Mesothelial cell of epicardium (in vitro differentiated cells): ENCODE measurements at regions not wholly inside any gene's neighbourhood (a gene's known extent, or its start where the extent isn't known, plus 50 kb on each side); places are given as distances from the start of the nearest gene placed in this dataset.

ENCODE experiments used
- DNase-seq, 2 experiments: peaks; one replicate each; pipeline ENCODE4 v3.0.0; 2021; ENCODE audit warnings: low spot score in 2 of 2; ENCODE audit not compliant: unreplicated experiment in 2 of 2
- H3K27ac Mint-ChIP-seq: 2 replicates; pipeline ENCODE4 v1.8.0; 2021; ENCODE audit warnings: mixed read lengths
- H3K27me3 Mint-ChIP-seq: 2 replicates; pipeline ENCODE4 v1.8.0; 2021; ENCODE audit warnings: low read depth, mixed read lengths
- H3K36me3 Mint-ChIP-seq: 2 replicates; pipeline ENCODE4 v1.8.0; 2021; ENCODE audit warnings: mixed read lengths
- H3K4me1 Mint-ChIP-seq: 2 replicates; pipeline ENCODE4 v1.8.0; 2021; ENCODE audit warnings: mixed read lengths
- H3K4me3 Mint-ChIP-seq: 2 replicates; pipeline ENCODE4 v1.8.0; 2021; ENCODE audit warnings: mild to moderate bottlenecking, moderate library complexity, mixed read lengths
- H3K9me3 Mint-ChIP-seq: 2 replicates; pipeline ENCODE4 v1.8.0; 2021; ENCODE audit warnings: mixed read lengths
- TF ChIP-seq, protein P1 (sequence below): fragments of 200-600 bp; sonication (generic); IDR thresholded peaks from one replicate; pipeline ENCODE4 v1.5.0; 2021; ENCODE audit warnings: antibody characterized with exemption; ENCODE audit not compliant: unreplicated experiment

DNA sequence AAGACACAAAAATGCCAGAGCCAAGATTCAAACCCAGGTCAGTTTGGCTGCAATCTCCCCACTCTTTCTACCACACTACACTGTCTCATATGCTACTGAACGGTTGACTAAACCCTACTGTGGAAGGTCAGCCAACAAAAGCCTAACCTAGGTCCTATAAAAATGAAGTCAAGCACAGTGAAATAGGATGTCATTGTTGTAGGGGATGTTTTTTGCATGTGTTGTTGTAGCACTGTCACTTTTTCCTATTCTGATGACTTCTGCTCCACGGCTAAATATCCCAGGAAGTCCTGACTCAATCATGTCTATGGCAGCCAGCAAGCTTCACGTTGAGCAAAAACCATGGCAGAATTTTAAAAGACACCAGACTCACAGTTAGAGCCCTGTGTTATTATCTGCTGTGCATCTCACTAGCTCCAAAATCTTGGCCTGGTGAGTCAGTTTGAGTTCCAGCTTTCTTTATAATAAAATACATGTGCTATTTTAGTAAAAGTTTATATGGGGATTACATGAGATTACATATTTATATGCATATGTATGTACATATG, 322.1 kb upstream of the NT5E start:
- TF ChIP-seq, protein P1, sequence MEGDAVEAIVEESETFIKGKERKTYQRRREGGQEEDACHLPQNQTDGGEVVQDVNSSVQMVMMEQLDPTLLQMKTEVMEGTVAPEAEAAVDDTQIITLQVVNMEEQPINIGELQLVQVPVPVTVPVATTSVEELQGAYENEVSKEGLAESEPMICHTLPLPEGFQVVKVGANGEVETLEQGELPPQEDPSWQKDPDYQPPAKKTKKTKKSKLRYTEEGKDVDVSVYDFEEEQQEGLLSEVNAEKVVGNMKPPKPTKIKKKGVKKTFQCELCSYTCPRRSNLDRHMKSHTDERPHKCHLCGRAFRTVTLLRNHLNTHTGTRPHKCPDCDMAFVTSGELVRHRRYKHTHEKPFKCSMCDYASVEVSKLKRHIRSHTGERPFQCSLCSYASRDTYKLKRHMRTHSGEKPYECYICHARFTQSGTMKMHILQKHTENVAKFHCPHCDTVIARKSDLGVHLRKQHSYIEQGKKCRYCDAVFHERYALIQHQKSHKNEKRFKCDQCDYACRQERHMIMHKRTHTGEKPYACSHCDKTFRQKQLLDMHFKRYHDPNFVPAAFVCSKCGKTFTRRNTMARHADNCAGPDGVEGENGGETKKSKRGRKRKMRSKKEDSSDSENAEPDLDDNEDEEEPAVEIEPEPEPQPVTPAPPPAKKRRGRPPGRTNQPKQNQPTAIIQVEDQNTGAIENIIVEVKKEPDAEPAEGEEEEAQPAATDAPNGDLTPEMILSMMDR: no peak
- Mint-ChIP-seq H3K9me3 (no peaks in the 10 kb centered on the region), H3K27me3 (peaks cover 22% of the 10 kb centered on the region), H3K4me1 (peaks cover 9% of the 10 kb centered on the region), H3K4me3 (no peak overlapping the region), H3K36me3 (no peaks in the 10 kb centered on the region), H3K27ac (no peak overlapping the region)
- DNase-seq: no peak

DNA sequence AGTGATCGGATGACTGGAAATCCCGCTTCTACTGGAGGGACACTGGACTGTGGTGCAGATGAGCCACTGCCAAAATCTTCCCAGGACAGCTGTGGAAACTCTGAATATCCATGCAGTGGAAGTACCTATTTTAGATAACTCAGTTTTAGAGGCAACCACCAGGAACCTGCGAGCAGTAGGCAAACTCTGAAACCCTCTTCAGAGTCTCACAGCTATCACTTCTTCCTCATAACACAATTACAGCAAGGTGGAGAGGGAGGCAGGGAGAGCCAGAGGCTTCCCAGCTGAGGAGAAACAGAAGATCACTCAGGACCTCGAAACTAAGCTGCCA, 322.8 kb upstream of the NT5E start:
- DNase-seq: no peak
- H3K27me3 Mint-ChIP-seq: peaks cover 25% of the 10 kb centered on the region
- no peak overlapping the region for H3K27ac Mint-ChIP-seq
- H3K36me3 Mint-ChIP-seq: no peaks in the 10 kb centered on the region
- TF ChIP-seq, protein P1: no peak
- H3K4me1 Mint-ChIP-seq: peaks cover 9% of the 10 kb centered on the region
- no peaks in the 10 kb centered on the region for H3K9me3 Mint-ChIP-seq
- H3K4me3 Mint-ChIP-seq: no peak overlapping the region

DNA sequence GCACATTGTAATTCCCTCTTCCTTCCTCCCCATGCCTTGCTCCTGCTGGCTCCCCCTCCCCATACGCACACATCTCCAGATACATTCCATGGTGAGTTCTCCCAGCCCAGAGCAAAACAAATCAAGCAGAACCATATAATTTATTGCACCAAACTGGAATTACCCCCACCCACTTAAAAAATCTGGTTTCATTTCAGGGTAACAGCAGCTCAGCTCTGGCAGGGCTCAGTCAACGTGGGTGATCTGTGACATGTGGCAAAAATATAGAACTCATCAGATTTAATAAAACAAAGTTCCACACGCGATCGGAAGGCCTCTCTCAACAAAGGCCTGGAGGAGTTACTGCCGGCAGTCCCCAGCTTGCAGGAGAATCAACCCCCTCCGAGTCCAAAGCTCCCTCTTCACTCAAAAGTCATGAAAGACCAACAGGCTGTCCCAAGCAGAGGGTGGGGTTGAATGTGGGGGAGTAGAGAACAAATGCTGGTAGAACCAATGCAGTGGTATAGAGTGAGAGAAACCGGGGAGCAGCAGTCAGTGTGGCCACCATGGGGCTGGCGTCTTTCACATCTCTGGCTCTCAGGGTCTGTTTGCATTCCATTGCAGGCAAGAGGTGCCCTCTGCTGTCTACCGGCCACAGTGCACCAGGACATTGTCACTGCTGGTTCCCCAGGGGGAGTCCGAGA, 323.3 kb upstream of the NT5E start:
- Mint-ChIP-seq H3K27ac (no peak overlapping the region), H3K9me3 (no peaks in the 10 kb centered on the region), H3K4me3 (no peak overlapping the region), H3K27me3 (peaks cover 27% of the 10 kb centered on the region), H3K4me1 (peaks cover 9% of the 10 kb centered on the region), H3K36me3 (no peaks in the 10 kb centered on the region)
- peak in 1 of 2 experiments; percentile 62 for DNase-seq
- TF ChIP-seq, protein P1: no peak

DNA sequence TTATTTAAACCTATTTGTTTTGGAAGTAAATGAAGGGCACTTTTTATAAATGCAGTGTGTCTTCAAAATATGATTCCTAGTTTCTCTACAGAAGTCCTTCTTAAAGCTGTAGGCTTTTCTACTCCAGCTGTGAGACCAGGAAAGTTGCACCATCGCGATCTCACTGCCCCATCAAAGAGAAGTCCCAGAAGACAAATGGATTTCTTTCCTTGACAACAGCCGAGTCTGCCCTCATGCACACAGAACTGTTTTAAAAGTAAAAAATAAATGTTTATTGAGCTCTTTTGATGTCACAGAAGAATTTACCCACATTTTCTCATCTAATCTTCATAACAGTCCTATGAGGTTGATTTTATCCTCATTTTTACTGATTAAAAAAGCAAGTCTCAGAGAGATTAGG, 324.4 kb upstream of the NT5E start:
- TF ChIP-seq, protein P1: no peak
- no peak for DNase-seq
- H3K9me3 Mint-ChIP-seq: no peaks in the 10 kb centered on the region
- no peak overlapping the region for H3K27ac Mint-ChIP-seq
- H3K36me3 Mint-ChIP-seq: no peaks in the 10 kb centered on the region
- peaks cover 9% of the 10 kb centered on the region for H3K4me1 Mint-ChIP-seq
- H3K27me3 Mint-ChIP-seq: peaks cover 25% of the 10 kb centered on the region
- H3K4me3 Mint-ChIP-seq: no peak overlapping the region

DNA sequence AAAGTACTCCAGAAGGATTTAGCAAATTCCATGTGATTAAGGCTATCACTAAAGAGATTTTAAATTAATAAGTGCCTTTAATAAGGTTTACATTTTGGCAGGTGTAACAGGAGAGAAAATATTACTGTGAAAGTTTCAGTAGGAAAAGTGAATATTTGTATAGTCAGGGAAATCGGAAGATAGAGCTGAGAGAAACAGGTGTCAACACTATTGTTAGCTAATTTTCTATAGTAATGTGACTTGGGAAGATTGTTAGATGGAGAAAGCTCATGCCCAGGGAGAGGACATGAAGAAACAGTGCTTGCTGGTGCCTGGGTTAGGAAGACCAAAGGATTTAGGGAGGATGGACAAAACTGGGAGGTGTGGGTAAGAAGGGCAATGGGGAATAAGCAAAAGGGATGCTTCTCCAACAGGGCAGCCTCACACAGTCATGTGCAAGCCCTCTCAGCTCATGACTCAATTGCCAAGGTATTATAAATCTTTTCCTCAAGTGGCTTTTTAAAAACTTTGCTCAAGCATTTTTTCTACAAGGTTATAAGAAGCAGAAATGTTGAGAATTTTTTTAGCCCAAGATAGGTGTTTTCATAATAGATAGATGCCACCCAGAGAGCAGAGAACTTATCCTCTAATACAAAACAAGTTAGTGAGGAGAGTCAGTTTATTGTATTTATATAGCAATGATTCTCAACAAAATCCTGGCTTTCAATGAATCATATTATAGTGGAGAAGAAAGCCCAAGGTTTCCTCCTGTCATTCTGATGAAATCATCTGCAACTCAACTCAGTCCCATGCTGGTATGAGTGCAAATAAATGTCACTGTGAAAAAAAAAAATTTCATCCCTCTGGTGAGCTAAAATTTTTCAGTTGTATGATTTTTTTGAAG, 325.2 kb upstream of the NT5E start:
- H3K9me3 Mint-ChIP-seq: no peaks in the 10 kb centered on the region
- H3K4me1 Mint-ChIP-seq: peaks cover 9% of the 10 kb centered on the region
- H3K27ac Mint-ChIP-seq: no peak overlapping the region
- no peaks in the 10 kb centered on the region for H3K36me3 Mint-ChIP-seq
- TF ChIP-seq, protein P1: no peak
- no peak for DNase-seq
- H3K4me3 Mint-ChIP-seq: no peak overlapping the region
- peaks cover 25% of the 10 kb centered on the region for H3K27me3 Mint-ChIP-seq
